ENCODE measurements at regions not wholly inside any gene's neighbourhood (a gene's known extent, or its start where the extent isn't known, plus 50 kb on each side); places are given as distances from the start of the nearest gene placed in this dataset.
"Not testable (repeated sequence)": the region's sequence is repeated elsewhere in the genome, so short reads cannot be mapped to it uniquely, and the experiment has no call there.

- no peak for DNase-seq
These were observed 74.0 kb downstream of the MAB21L3 start for GRCh38 chr1:116185161-116185701.

GRCh38 chr1:116189481-116189880, 78.3 kb downstream of the MAB21L3 start:
- DNase-seq: no peak

- no peak for DNase-seq
These were observed 80.1 kb downstream of the MAB21L3 start for GRCh38 chr1:116191294-116191693.

- DNase-seq: no peak
These were observed 82.6 kb downstream of the MAB21L3 start for GRCh38 chr1:116193768-116194167.

GRCh38 chr1:116194568-116194967, 83.4 kb downstream of the MAB21L3 start:
- DNase-seq: no peak

GRCh38 chr1:116195077-116195868, 84.1 kb downstream of the MAB21L3 start:
- no peak for DNase-seq

GRCh38 chr1:116200343-116200742, 89.1 kb downstream of the MAB21L3 start:
- not testable (repeated sequence) for DNase-seq

GRCh38 chr1:116201911-116202310, 90.7 kb downstream of the MAB21L3 start:
- DNase-seq: no peak

GRCh38 chr1:116203181-116203723, 92.1 kb downstream of the MAB21L3 start:
- DNase-seq: no peak

- no peak for DNase-seq
These were observed 92.7 kb downstream of the MAB21L3 start for GRCh38 chr1:116203920-116204319.

GRCh38 chr1:116205941-116206679, 94.9 kb downstream of the MAB21L3 start:
- DNase-seq: no peak

- no peak for DNase-seq
These were observed 96.0 kb downstream of the MAB21L3 start for GRCh38 chr1:116207126-116207735.

GRCh38 chr1:116208136-116208535, 96.9 kb downstream of the MAB21L3 start:
- no peak for DNase-seq

- no peak for DNase-seq
These were observed 100.1 kb downstream of the MAB21L3 start for GRCh38 chr1:116211294-116211693.

GRCh38 chr1:116218922-116219321, 107.7 kb downstream of the MAB21L3 start:
- no peak for DNase-seq

GRCh38 chr1:116219651-116220434, 108.6 kb downstream of the MAB21L3 start:
- DNase-seq: no peak

GRCh38 chr1:116224111-116224510, 112.9 kb downstream of the MAB21L3 start:
- DNase-seq: no peak

GRCh38 chr1:116224561-116224960, 113.4 kb downstream of the MAB21L3 start:
- no peak for DNase-seq

GRCh38 chr1:116226017-116226416, 114.8 kb downstream of the MAB21L3 start:
- no peak for DNase-seq

GRCh38 chr1:116228511-116228910, 117.3 kb downstream of the MAB21L3 start:
- DNase-seq: no peak

- DNase-seq: no peak
These were observed 119.5 kb downstream of the MAB21L3 start for GRCh38 chr1:116230712-116231111.

- DNase-seq: no peak
These were observed 120.6 kb downstream of the MAB21L3 start for GRCh38 chr1:116231752-116232151.

Data from activated CD4-positive, alpha-beta T cell treated with anti-CD3 and anti-CD28 coated beads, Interleukin-2, amount 50 U/mL, for 4 hours (primary cell).